HG02571 (cell line): ENCODE measurements at regions not wholly inside any gene's neighbourhood (a gene's known extent, or its start where the extent isn't known, plus 50 kb on each side); places are given as distances from the start of the nearest gene placed in this dataset.

Experiments used
- ATAC-seq: cut with Tn5 transposase; IDR thresholded peaks from one replicate; pipeline ENCODE4 v1.9.1; 2021; ENCODE audit warnings: mild to moderate bottlenecking, moderate library complexity; ENCODE audit not compliant: unreplicated experiment

DNA sequence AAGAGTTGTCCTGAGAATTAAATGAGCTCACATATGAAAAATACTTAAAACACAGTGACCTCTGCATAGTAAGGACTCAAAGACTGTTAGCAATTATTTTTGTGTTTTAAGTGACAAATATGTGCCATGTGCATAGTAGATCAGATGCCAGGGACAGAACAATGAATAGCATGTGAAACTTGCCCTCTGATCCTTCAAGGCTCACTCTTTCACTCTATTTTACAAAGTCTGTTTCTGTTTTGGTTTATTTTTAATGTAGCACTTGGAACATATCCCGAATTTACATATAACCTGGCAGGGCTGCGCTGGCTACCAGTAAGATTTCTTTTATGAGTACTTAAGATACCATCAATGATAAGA lies 135.5 kb upstream of the TNFAIP3 start:
- ATAC-seq: no peak

DNA sequence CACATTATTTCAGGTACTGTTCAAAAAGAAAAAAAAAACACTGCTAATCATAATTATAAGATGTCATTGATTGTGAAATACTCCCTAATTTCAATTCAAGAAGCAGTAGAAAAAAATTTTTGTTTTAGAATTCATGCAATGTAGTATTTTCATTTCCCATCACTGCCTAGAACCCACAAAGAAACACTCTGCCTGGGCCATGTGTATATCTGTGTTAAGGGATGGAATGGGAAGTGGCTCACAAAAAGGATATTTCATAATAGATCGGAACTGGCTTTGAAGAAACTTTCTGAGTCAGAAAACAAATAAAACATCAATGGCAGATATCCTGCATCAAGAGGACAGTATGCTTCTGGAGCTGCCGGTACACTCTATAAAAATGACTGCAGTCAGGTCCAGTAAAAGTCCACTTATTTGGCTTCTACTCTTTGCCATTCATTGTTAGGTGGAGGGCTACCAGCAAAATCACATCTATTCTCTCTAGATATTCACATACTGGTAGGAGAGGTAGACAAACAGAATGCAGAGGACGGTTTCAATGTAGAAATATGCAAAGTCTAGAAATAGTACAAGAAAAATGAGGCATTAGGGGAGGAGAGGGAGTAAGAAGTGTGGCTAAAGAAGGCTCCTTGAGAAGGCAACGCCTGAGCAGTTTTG lies 135.0 kb upstream of the TNFAIP3 start:
- no peak for ATAC-seq

DNA sequence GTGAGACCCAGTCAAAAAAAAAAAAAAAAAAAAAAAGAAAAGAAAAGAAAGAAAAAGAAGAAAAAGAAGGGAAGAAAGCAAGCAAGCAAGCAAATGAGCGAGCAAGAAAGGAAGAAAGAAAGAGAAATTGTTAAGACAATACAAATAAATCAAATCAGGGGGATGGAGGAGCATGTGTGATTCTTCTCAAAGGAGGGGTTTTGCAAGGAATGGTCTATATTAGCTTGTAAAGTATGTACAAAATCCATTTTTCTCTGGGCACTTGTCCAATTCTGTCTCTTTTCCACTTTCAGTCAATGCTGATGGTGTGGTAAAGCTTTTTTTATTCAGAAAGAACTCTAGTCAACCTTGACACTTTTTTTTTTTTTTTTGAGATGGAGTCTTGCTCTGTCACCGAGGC lies 133.7 kb upstream of the TNFAIP3 start:
- ATAC-seq: no peak

DNA sequence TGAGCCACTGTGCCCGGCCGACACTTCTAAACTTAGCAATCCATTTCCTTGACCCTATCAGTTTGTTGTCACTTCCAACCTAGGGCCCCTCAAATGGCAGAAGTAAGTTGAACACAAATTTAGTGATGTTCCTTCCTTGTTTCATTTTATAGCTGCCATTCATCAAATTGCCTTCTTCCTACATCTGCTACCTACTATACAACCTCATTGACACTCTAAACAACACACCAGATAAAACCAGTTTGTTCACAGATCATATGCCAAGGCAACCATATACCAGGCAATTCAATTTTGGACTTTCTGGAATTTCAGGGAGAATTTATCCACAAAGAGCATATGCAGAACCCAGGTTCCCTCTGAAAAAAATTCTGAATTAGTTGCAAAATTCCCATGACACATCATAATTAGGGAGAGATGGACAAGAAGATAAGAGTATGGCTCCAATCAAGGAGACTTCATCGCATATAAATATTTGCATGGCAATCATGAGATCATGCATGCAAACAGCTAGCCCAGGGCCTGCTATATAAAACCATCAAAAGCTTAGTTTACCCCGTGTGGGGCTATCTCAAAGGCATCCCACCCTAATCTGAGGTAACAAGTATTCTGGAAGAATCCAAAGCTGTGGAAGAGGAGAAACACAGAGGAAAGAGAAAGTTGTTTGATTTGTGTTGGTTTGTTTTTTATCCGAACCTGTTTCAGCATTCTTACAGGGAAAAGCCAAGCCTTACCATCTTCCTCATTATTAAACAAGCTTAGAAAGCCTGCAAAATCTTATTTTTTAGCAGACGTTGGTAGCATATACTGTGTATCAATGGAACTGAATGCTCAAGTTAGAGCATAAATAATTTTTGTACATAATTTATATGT lies 132.8 kb upstream of the TNFAIP3 start:
- no peak for ATAC-seq

DNA sequence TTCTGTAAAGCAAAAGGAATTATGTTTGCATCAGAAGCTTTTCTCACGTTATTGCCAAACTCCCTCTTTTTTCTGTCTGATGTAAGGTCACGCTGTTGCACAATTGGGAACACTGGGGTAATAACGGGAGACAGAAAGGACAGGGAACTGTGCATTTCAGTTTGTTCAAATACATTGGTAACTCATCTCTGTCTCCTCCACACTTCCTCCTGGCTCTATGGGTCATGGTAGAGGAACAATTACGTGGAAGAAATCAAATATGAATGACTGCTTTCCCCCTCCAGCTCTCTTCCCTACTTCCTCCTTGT lies 132.2 kb upstream of the TNFAIP3 start:
- ATAC-seq: no peak

DNA sequence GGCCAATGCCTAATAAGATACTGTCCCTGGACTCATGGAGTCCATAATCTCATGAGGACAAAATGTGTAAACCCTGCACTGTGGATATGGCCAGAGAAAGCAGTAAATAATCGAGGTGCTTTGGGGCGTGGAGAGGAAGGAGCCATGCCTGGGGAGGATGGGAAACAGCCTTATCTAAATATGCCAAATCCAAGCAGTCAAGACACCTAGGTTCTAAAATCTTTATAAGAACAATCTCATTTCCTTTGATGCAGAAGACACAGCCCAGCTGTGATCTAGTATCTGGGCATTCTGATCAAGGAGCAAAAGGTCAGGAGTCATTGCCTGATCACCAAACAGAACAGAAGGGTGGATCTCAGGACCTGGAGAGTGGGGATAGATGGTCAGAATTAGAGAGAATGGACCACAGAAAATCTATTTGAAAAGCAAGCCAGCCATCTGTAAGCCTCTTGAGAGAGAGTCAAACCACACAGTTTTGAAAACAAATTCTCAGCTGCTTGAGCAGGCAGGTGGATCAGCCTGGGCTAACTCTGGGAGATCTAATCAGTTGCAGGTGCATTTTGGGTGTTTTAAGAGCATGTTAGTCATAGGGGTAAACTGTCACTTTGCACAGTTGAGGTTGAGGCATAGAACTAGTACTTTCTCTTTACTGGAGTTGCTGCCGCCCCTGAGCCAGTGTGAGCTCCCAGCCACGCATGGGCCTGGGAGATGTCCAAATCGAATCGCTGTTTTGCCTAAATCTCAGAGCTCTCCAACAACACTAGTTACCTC lies 130.8 kb upstream of the TNFAIP3 start:
- ATAC-seq: peak; percentile 78

DNA sequence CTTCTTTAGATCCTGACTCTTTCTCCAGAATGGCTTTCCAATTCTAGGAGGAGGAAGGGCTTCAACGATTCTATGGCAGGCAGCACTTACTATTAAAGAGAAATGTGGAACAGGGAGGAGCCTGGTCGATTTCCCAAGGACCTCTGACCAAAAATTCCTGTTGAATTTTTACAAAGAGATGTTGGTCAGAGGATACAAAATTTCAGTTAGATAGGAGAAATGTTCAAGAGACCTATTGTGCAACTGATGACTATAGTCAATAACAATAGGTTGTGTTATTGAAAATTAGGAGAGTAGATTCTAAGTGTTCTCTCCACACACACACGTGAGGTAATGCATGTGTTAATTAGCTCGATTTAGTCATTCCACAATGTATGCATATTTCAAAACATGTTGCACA lies 130.1 kb upstream of the TNFAIP3 start:
- ATAC-seq: no peak

DNA sequence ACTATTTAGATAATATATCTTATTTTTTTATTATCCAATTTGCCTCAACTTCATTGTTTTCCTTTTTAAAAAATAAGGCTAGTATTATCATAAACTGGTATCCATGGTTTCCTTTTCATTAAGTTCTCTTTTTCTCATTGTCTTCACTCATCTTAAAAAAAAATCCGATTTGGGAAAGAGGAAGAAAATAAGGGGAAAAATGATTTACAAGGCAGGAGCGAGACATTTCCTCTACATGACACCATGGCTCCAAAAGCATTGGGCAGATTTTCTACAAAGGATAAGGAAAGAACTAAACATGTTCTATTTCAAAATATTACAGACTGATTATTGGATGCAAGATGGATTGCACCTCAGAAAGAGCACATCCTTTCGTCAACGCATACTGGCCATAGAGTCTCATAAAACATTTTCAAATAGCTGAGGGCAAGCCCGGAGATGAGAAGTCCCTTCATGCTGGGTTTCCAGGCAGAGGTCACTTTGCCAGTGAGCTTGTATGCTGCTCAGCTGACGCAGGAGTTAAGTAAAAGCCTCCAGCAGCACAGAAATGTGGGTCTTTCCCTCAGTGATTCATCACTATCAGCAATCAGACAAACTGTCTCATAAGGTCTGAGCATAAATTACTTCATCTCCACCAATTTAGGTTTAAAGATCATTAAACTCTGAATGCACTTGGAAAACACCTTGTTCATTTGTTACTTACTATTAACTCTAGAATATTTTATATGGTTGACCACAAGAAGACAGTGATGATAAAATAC lies 129.0 kb upstream of the TNFAIP3 start:
- no peak for ATAC-seq

DNA sequence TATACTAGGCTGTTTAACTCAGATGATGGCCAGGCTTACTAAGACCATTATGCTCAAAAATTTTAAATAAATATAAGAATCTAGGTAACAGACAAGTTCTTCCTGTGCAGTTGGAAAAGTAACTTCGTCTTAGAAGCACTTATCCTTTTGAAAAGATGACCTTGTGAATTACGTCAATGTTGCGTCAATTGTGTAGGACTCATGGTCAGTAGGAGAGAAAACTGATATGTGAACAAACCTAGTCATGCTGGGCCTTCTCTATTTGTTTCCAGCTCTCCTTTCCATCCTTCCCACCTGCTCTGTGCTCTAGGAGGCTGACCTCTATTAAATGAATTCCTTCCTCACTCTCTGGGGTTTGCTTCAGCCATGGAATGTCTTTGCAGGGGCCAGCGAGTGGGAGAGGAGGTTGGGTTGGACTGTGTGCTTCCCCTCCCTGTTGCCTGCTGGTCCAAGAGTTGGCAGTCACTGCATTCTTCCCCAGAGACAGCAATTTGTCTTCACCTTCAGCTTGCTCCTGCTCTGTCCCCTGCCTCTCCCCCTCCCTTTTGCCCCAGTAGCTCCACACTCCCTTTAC lies 128.0 kb upstream of the TNFAIP3 start:
- no peak for ATAC-seq

DNA sequence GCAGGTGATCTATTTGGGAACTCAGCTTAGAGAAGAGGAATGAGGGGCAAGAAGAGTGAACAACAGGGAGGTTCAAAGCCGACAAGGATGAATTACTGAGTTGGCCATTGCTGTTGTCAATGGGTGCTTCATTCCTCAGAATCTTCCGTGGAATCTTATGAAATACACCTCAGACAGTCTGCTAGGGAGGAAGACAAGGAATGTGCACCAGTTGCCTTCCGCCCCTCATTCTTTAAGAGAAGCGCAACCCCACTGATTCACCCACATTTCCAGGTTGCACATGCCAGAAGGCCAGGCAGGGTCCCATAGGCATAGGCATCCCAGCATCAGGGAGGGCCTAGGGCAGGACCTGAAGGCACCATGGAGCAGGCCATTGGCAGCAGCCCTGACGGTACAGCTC lies 127.5 kb upstream of the TNFAIP3 start:
- no peak for ATAC-seq

DNA sequence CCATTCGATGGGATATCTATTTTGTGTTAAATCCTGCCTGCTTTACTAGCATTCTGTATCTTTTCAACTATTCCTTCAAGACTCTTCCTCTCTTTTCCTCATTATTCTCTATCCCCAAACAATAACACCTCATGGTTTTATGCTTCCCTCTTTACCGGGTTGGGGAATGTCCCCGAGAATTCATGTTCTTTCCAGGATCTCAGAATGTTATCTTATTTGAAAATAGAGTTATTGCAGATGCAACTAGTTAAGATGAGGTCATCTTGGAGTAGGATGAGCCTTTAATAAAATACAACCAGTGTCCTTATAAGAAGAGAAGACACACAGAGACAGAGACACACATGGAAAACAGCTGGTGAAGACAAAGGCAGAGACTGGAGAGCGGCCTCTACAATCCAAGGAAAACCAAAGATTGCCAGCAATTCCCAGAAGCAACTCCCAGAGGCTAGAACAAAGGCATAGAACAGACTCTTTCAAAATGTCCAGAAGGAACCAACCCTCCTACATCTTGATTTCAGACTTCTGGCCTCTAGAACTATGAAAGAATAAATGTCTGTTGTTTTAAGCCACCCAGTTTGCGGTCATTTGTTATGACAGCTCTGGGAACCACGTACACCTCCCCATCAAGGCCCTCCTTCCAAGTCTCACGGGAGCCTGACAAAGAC lies 126.8 kb upstream of the TNFAIP3 start:
- ATAC-seq: no peak

DNA sequence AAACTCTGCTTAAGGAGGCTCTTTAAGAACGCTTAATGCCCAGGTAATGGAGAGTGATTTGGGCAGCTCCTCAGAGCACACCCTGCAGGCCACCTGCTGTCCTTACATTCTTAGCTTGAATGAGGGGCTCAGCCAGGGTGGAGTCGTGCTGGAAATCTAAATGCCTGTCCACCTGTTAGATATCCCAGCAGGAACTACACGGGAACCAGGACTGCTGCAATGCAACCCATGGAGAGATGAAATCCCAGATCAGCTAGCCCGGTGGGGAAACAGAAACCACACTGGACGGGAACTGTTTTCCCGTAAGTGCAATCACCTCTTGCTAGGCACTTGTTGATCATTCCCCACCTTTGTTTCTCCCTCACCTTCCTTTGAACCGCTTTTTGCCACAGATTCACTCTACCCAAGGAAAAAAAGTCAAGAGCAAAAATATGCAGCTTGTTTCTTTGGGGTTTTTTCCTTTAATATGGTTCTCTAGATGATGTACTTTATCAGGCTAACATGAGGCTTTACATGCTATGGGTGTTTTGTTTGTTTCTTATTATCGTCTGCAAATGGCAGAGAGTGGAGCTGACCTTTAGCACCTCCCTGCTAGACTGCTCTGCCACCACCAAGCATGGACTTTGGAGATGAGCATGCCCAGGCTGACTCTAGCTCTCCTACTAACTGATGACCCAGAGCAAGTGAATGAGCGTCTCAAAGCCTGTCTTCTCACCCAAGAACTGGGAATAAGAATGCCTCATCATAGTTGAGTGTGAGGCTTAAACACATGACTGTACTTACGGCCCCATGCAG lies 125.9 kb upstream of the TNFAIP3 start:
- ATAC-seq: no peak

DNA sequence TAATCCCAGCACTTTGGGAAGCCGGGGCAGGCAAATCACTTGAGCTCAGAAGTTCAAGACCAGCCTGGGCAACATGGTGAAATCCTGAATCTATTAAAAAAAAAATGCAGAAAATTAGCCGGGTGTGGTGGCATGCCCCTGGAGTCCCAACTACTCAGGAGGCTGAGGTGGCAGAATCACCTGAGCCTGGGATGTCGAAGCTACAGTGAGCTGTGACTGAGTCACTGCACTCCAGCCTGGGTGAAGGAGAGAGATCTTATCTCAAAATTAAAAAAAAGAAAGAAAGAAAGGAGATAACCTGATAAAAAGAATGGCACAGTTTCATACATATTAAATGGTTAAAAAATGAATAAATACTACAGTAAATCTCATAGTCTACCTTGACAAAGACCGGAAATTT lies 123.6 kb upstream of the TNFAIP3 start:
- ATAC-seq: no peak

DNA sequence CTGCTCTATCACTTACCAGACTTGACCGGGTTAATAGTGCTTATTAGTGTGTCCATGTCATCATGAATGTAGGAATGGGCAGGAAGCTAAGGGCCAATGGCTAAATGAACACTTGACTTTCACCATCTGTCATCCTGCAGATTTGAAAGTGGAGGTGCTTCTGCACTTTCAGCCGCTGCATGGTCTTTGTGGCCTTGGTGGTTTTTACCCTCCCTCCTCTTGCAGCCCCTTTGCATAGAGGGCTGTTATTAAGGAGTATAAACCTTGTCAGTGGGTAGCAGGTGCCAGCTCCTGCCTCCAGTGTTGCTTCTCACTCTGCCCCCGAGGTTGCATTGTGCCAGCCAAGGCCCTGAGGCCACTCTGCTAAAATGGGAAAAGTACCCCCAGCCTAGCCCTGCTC lies 122.2 kb upstream of the TNFAIP3 start:
- peak; percentile 87 for ATAC-seq

DNA sequence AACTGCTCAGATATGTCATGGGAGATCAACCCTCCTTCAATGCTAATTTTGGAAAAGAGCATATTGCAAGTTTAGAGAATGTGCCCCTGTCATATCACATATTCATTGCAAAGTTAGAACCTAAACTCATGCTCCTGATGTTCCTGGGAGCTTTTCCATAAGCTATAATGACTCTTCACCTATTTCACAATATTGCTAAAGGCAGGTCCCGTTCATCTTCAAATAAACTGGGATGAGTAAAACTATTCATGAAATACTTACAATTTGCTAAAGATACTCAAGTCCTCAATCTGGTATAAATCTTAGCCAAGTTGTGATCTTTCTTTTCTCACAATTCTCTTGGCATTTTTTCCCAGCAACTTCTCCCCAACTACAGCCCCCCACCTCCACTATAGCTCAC lies 121.7 kb upstream of the TNFAIP3 start:
- no peak for ATAC-seq

DNA sequence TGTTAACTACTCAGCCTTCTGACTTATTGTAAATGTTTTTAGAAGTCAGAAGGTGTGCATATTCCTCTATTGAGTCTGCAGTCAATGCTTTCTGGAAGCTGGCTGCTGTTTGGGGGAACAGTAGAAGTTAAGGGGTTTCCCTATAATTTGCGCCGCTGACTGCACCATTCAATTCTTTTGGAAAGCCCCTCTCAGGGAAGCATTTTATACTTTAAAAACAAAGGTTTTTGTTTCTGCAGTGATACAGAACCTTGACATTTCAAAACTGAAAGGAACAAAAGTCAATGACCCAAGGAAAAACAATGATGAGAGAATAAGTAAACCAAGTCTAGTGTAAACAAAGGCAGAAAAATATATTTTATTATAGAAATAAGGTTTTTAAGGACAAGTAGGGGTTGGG lies 120.8 kb upstream of the TNFAIP3 start:
- no peak for ATAC-seq

DNA sequence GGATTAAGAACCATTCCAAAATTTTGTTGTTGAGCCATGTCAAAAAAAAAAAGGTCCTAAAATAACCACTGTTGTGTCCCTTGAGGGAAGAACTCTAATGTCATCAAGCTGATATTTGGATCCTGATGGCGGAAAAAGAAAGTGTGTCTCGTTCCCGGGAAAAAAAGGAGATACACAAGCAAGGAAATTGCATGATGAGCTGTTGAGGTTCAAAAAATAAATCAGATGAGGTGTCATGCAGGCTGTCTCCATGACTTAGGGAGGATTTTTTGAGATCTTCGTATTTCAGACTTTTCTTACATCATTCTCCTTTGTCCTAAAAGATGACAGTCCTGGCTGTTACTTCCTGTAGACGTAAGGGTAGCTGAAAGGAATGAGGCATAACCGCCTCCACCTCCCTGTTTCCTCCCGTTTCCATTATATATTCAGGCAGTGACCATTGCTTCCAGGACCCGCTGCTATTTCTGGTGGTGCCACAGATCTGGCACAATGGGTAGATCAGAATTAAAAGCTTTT lies 117.3 kb upstream of the TNFAIP3 start:
- no peak for ATAC-seq

DNA sequence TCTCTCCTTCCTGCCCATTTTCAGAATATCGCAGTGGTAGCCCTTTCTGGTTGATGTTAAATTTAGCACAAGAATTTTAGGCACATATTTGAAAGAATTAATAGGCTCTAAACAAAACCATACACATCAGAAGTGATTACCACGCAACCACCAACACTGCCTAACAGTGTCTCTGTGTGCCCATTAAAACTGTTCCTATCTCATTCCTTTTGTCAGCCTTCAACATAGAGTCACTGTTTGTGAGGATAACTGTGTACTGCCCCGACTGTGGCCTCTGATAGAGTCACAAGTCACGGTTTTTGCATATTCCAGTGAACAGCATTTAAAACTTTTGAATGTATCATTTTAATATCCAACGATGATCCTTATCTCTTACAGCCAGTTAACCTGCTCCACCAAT lies 116.8 kb upstream of the TNFAIP3 start:
- no peak for ATAC-seq

DNA sequence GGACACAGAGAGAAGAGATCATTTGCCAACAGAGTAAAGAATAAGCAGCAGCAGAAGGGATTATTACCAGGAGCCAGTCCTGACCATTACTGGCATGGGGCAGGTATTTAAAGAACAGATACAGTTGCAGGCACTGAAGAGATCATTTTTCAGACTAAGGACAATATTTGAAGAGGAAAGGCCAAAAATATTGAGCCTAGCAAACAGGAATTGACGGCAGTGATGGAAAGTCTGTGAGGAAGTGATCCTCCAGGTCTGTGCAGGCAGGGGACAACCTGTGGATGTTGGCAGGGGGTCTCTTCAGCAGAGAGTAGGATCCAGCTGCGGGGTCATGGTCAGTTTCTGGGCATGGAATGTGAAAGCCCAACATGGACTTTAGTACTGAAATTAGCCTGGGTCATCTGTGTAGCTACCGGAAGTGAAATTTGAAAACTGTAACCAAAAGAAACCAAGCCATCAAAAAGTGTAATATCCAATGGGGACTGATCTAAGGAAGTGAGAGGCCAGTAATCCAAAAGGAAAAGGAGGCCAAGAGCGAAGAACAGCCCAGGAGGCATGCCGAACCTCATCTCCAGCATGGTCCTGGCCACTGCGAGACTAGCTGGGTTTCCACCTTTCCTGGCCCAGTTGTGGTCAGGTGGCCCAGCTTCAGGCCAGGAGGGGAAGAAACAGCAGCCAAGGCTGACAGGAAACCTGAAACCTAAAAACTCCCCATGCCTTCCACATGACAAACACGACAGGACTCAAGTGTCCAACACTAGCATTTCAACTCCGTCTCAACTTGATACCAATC lies 115.1 kb upstream of the TNFAIP3 start:
- ATAC-seq: no peak
